Cardiac muscle cell (in vitro differentiated cells and primary cell): ENCODE measurements at regions not wholly inside any gene's neighbourhood (a gene's known extent, or its start where the extent isn't known, plus 50 kb on each side); places are given as distances from the start of the nearest gene placed in this dataset.

Source experiments
- DNase-seq, 2 donors: peaks; one replicate each; pipeline versions ENCODE4 v3.0.0 to v3.0.0-alpha.2; 2010 to 2017; ENCODE audit warnings: low read depth in 1 of 2, low spot score in 1 of 2
- H3K27ac ChIP-seq: fragments of 200-600 bp; sonication (generic); 2 replicates; pipeline ENCODE4 v1.5.1; 2016
- H3K27me3 ChIP-seq: fragments of 200-600 bp; sonication (generic); 2 replicates; pipeline ENCODE4 v1.6.0; 2016; ENCODE audit warnings: control low read depth
- H3K36me3 ChIP-seq: fragments of 200-600 bp; sonication (generic); 2 replicates; pipeline ENCODE4 v1.5.1; 2016; ENCODE audit warnings: control low read depth
- H3K4me1 ChIP-seq: fragments of 200-600 bp; sonication (generic); 2 replicates; pipeline ENCODE4 v1.8.1; 2017; ENCODE audit warnings: low read depth, mild to moderate bottlenecking, mixed run types
- H3K4me3 ChIP-seq: fragments of 200-600 bp; sonication (generic); 2 replicates; pipeline ENCODE4 v1.5.1; 2016; ENCODE audit warnings: mild to moderate bottlenecking
- H3K9me3 ChIP-seq: fragments of 200-600 bp; sonication (generic); 2 replicates; pipeline ENCODE4 v1.5.1; 2017; ENCODE audit warnings: low read depth, mild to moderate bottlenecking, control low read depth
- CTCF ChIP-seq: IDR thresholded peaks from 2 replicates; pipeline ENCODE4 v1.5.1; 2012; ENCODE audit warnings: low read depth, mild to moderate bottlenecking, low read length

DNA sequence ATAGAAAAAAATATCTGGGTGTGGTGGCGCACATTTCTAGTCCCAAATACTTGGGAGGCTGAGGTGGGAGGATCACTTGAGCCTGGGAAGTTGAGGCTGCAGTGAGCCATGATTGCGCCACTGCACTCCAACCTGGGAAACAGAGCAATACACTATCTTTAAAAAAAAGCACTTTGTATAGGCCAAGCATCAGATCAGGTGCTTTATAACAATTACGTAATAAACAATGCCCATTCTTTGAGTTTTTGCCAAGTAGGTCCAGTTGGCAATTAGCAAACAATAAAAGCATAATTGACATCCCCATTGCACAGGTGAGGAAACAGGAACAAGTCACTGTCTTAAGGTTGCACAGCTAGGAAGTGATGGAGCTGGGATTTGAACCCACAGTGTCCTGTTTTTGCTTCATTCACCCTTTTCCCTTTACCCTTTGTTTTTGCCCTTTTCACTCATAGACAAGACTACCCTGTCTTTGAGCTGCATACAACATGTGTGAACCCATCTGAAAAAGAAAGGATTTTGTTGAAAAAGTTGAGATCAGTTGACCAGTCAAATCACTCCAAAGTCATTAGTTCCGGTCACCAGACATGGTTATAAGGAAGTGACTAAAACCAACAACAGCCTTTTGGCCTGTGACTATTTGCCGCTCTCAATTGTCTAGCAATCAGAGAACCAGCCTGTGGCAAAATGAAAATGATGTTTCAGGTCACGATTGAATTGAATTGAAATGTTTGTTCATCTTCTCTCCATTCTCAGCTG lies 303.6 kb downstream of the TFAP2C start:
- Histone ChIP-seq H3K4me3 (no peak overlapping the region), H3K27me3 (peaks cover 40% of the 10 kb centered on the region), H3K27ac (no peak overlapping the region), H3K9me3 (no peaks in the 10 kb centered on the region), H3K36me3 (no peaks in the 10 kb centered on the region), H3K4me1 (no peaks in the 10 kb centered on the region)
- TF ChIP-seq CTCF = no peak
- DNase-seq = no peak

GRCh38 chr20:56933331-56933698 lies 304.2 kb downstream of the TFAP2C start:
- no peak for DNase-seq
- no peaks in the 10 kb centered on the region for H3K4me1 ChIP-seq
- no peak overlapping the region for H3K4me3 ChIP-seq
- peaks cover 35% of the 10 kb centered on the region for H3K27me3 ChIP-seq
- H3K36me3 ChIP-seq = no peaks in the 10 kb centered on the region
- no peak overlapping the region for H3K27ac ChIP-seq
- H3K9me3 ChIP-seq = no peaks in the 10 kb centered on the region
- no peak for TF ChIP-seq CTCF

- TF ChIP-seq CTCF = no peak
- H3K27ac ChIP-seq = no peak overlapping the region
- H3K27me3 ChIP-seq = peaks cover 19% of the 10 kb centered on the region
- DNase-seq = no peak
- no peaks in the 10 kb centered on the region for H3K36me3 ChIP-seq
- H3K4me1 ChIP-seq = no peaks in the 10 kb centered on the region
- no peak overlapping the region for H3K4me3 ChIP-seq
- no peaks in the 10 kb centered on the region for H3K9me3 ChIP-seq
These were observed 305.8 kb downstream of the TFAP2C start for GRCh38 chr20:56934888-56935287.

DNA sequence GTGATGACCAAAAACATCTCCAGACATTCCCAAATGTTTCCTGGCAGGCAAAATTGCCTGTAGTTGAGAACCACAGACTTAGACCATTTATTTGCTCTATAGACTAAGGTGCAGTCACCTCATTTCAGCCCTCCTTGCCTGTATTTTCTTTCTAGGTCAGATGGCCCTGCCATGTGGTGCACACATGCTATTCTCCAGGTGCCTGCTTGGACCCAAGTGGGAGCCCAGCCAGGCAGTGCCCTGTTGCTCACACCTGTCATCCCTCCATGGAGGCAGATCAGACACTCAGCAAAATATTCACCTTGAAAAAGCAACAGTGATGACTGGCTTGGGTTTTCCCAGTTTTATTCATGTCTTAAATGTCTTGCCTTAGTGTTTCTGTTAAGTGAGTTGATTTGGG lies 311.4 kb downstream of the TFAP2C start:
- Histone ChIP-seq H3K27me3 (no peaks in the 10 kb centered on the region), H3K4me1 (no peaks in the 10 kb centered on the region), H3K4me3 (no peak overlapping the region), H3K9me3 (no peaks in the 10 kb centered on the region), H3K36me3 (no peaks in the 10 kb centered on the region), H3K27ac (no peak overlapping the region)
- TF ChIP-seq CTCF = no peak
- DNase-seq = no peak

DNA sequence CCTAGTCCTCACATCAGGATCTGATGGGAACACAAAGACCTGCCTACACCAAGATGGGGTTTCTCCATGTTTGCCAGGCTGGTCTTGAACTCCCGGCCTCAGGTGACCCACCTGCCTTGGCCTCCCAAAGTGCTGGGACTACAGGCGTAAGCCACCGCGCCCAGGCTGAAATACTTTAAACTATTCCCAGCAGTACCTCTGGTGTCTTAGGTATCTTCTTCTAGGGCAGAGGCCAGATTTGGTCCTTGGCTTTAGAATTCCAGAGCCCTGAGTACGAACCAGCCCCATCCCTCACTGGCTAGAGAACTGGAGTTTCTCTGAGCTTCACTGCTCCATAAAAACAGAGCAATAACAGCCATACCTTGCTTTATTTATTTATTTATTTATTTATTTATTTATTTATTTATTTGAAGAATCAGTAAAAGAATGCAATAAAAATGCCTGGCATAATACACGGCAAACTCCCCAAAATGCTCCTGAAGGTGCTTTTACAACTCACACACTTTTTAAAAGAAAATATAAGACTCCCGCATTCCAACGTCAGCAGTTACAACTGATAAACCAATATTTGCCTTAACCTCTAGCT lies 312.1 kb downstream of the TFAP2C start:
- TF ChIP-seq CTCF = no peak
- Histone ChIP-seq H3K4me3 (no peak overlapping the region), H3K36me3 (no peaks in the 10 kb centered on the region), H3K27ac (no peak overlapping the region), H3K4me1 (no peaks in the 10 kb centered on the region), H3K9me3 (no peaks in the 10 kb centered on the region), H3K27me3 (peaks cover 2% of the 10 kb centered on the region)
- DNase-seq = no peak
